ENCODE measurements at regions not wholly inside any gene's neighbourhood (a gene's known extent, or its start where the extent isn't known, plus 50 kb on each side); places are given as distances from the start of the nearest gene placed in this dataset.

- no peak for TF ChIP-seq CTCF (IDR thresholded peaks at IDR 0.05; ENCODE audit: borderline replicate concordance, insufficient read depth, low read depth, low read length)
These were observed 208.7 kb downstream of the MRPL39 start for GRCh38 chr21:25398630-25399029.

GRCh38 chr21:25396135-25396711 is 211.1 kb downstream of the MRPL39 start:
- peak overlapping the region; percentile 40 for H3K4me3 ChIP-seq (ENCODE audit: low read depth, low read length)
- TF ChIP-seq CTCF (IDR thresholded peaks at IDR 0.05; ENCODE audit: borderline replicate concordance, insufficient read depth, low read depth, low read length) = no peak

More at GRCh38 chr21:25398630-25399029, 208.7 kb downstream of the MRPL39 start:
- no peak overlapping the region for H3K4me3 ChIP-seq (ENCODE audit: low read depth, low read length)

GRCh38 chr21:25391777-25392176 is 215.5 kb downstream of the MRPL39 start:
- no peak for TF ChIP-seq CTCF (IDR thresholded peaks at IDR 0.05; ENCODE audit: borderline replicate concordance, insufficient read depth, low read depth, low read length)
- no peak overlapping the region for H3K4me3 ChIP-seq (ENCODE audit: low read depth, low read length)

GRCh38 chr21:25390701-25391100 is 216.6 kb downstream of the MRPL39 start:
- no peak for TF ChIP-seq CTCF (IDR thresholded peaks at IDR 0.05; ENCODE audit: borderline replicate concordance, insufficient read depth, low read depth, low read length)

GRCh38 chr21:25387665-25388064 is 219.6 kb downstream of the MRPL39 start:
- no peak for TF ChIP-seq CTCF (IDR thresholded peaks at IDR 0.05; ENCODE audit: borderline replicate concordance, insufficient read depth, low read depth, low read length)
- H3K4me3 ChIP-seq (ENCODE audit: low read depth, low read length) = no peak overlapping the region

More at GRCh38 chr21:25390701-25391100, 216.6 kb downstream of the MRPL39 start:
- no peak overlapping the region for H3K4me3 ChIP-seq (ENCODE audit: low read depth, low read length)

- peak; percentile 53; the same call in 1 of the 2 replicates for TF ChIP-seq CTCF (IDR thresholded peaks at IDR 0.05; ENCODE audit: borderline replicate concordance, insufficient read depth, low read depth, low read length)
- no peak overlapping the region for H3K4me3 ChIP-seq (ENCODE audit: low read depth, low read length)
These were observed 221.3 kb downstream of the MRPL39 start for GRCh38 chr21:25385911-25386474.

- TF ChIP-seq CTCF (IDR thresholded peaks at IDR 0.05; ENCODE audit: borderline replicate concordance, insufficient read depth, low read depth, low read length) = no peak
These were observed 221.9 kb downstream of the MRPL39 start for GRCh38 chr21:25385341-25385740.

More at GRCh38 chr21:25385341-25385740, 221.9 kb downstream of the MRPL39 start:
- no peak overlapping the region for H3K4me3 ChIP-seq (ENCODE audit: low read depth, low read length)
